ENCODE measurements at regions not wholly inside any gene's neighbourhood (a gene's known extent, or its start where the extent isn't known, plus 50 kb on each side); places are given as distances from the start of the nearest gene placed in this dataset.

DNA sequence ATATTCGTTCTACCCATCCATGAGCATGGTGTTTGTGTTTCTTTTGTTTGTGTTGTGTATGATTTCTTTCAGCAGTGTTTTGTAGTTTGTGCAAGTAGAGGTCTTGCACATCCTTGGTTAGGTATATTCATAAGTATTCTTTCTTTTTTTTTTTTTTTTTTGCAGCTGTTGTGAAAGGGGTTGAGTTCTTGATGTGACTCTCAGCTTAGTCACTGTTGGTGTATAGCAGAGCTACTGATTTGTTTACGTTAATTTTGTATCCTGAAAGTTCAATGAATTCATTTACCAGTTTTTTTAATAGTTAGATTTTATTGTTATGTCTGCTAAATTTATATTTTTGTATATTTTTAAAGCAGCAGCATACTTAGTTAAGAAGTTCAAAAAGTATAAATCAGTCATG, 834.4 kb upstream of the NRXN1 start:
- Mint-ChIP-seq H3K4me1 (no peaks in the 10 kb centered on the region), H3K27ac (no peak overlapping the region), H3K4me3 (no peak overlapping the region), H3K9me3 (peaks cover 0 to 43% (median 16%) of the 10 kb centered on the region in 9 donors), H3K27me3 (no peaks in the 10 kb centered on the region), H3K36me3 (no peaks in the 10 kb centered on the region)
- DNase-seq (no peak), ATAC-seq (no peak)
- POLR2A ChIA-PET = no interaction called here

- ATAC-seq (no peak), DNase-seq (no peak)
- POLR2A ChIA-PET = no interaction called here
- H3K9me3 Mint-ChIP-seq = peaks cover 3 to 28% (median 11%) of the 10 kb centered on the region in 9 donors
- no peaks in the 10 kb centered on the region for H3K27me3 Mint-ChIP-seq
- no peak overlapping the region for H3K4me3 Mint-ChIP-seq
- H3K36me3 Mint-ChIP-seq = no peaks in the 10 kb centered on the region
- H3K27ac Mint-ChIP-seq = no peak overlapping the region
- no peaks in the 10 kb centered on the region for H3K4me1 Mint-ChIP-seq
These were observed 827.3 kb upstream of the NRXN1 start for GRCh38 chr2:51859260-51859659.

GRCh38 chr2:51855683-51856082, 823.8 kb upstream of the NRXN1 start:
- POLR2A ChIA-PET = no interaction called here
- H3K27ac Mint-ChIP-seq = no peak overlapping the region
- H3K4me1 Mint-ChIP-seq = no peaks in the 10 kb centered on the region
- H3K36me3 Mint-ChIP-seq = no peaks in the 10 kb centered on the region
- no peak for ATAC-seq
- H3K9me3 Mint-ChIP-seq = peaks cover 1 to 26% (median 7%) of the 10 kb centered on the region in 9 donors
- no peak overlapping the region for H3K4me3 Mint-ChIP-seq
- DNase-seq = no peak
- H3K27me3 Mint-ChIP-seq = no peaks in the 10 kb centered on the region

- Mint-ChIP-seq H3K36me3 (peaks cover 0 to 10% (median 0%) of the 10 kb centered on the region in 3 donors), H3K27ac (no peak overlapping the region), H3K4me1 (no peaks in the 10 kb centered on the region), H3K9me3 (peaks cover 2 to 43% (median 11%) of the 10 kb centered on the region in 9 donors), H3K27me3 (no peaks in the 10 kb centered on the region), H3K4me3 (no peak overlapping the region)
- POLR2A ChIA-PET = no interaction called here
- no peak for ATAC-seq
- DNase-seq = no peak
These were observed 814.9 kb upstream of the NRXN1 start for GRCh38 chr2:51846796-51847195.

DNA sequence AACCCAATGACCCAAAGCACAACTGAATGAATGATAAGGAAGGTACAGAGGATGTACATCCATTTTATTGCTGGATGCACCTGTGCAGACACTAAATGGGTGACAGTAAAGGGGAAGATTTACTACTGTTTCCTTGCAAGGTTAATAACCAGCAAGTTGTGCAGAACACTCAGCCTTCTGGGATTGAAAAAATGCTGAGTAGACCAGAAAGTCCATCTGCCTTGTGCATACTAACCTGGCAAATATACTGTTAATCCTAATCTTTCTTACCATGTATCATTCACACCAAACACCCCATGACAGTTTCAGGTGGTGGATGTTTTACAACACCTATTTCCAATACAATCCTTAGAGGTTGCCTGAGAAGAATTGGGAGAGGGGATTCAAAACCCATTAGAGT, 814.1 kb upstream of the NRXN1 start:
- Mint-ChIP-seq H3K9me3 (peaks cover 2 to 51% (median 13%) of the 10 kb centered on the region in 9 donors), H3K4me3 (no peak overlapping the region), H3K36me3 (peaks cover 0 to 10% (median 0%) of the 10 kb centered on the region in 3 donors), H3K27me3 (no peaks in the 10 kb centered on the region), H3K4me1 (no peaks in the 10 kb centered on the region), H3K27ac (no peak overlapping the region)
- POLR2A ChIA-PET = no interaction called here
- DNase-seq (no peak), ATAC-seq (no peak)

GRCh38 chr2:51844596-51844995, 812.7 kb upstream of the NRXN1 start:
- DNase-seq (no peak), ATAC-seq (no peak)
- Mint-ChIP-seq H3K4me1 (no peaks in the 10 kb centered on the region), H3K4me3 (no peak overlapping the region), H3K27ac (no peak overlapping the region), H3K27me3 (no peaks in the 10 kb centered on the region), H3K9me3 (peaks cover 6 to 56% (median 11%) of the 10 kb centered on the region in 9 donors), H3K36me3 (peaks cover 0 to 5% (median 0%) of the 10 kb centered on the region in 3 donors)
- POLR2A ChIA-PET = no interaction called here

- DNase-seq = no peak
- H3K36me3 Mint-ChIP-seq = no peaks in the 10 kb centered on the region
- H3K9me3 Mint-ChIP-seq = peaks cover 0 to 22% (median 4%) of the 10 kb centered on the region in 9 donors
- H3K4me1 Mint-ChIP-seq = no peaks in the 10 kb centered on the region
- no peak overlapping the region for H3K4me3 Mint-ChIP-seq
- H3K27me3 Mint-ChIP-seq = no peaks in the 10 kb centered on the region
- POLR2A ChIA-PET = no interaction called here
- H3K27ac Mint-ChIP-seq = no peak overlapping the region
- no peak for ATAC-seq
These were observed 797.5 kb upstream of the NRXN1 start for GRCh38 chr2:51829477-51829876.

- ATAC-seq (no peak), DNase-seq (no peak)
- POLR2A ChIA-PET = no interaction called here
- no peaks in the 10 kb centered on the region for H3K27me3 Mint-ChIP-seq
- H3K9me3 Mint-ChIP-seq = peaks cover 0 to 22% (median 9%) of the 10 kb centered on the region in 9 donors
- no peak overlapping the region for H3K27ac Mint-ChIP-seq
- H3K36me3 Mint-ChIP-seq = no peaks in the 10 kb centered on the region
- no peak overlapping the region for H3K4me3 Mint-ChIP-seq
- H3K4me1 Mint-ChIP-seq = no peaks in the 10 kb centered on the region
These were observed 793.9 kb upstream of the NRXN1 start for GRCh38 chr2:51825823-51826222.

DNA sequence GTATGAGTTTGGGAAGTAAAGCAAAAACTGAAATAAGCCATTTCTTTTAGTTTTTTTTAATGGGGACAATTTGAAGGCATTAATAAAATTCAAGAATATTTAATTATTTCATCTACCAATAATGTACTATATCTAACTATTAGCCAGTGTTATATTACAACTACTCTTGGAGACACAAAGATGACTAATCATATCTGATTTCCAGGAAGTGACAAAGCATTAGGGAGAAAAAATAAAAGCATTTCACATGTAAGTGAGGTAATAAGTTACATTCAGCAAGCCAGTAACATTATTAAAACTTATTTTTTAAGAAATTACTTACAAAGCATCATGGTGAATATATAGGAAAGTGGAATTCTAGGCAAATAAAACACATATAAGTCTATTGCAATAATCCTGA, 781.3 kb upstream of the NRXN1 start:
- POLR2A ChIA-PET = no interaction called here
- H3K4me3 Mint-ChIP-seq = no peak overlapping the region
- no peaks in the 10 kb centered on the region for H3K27me3 Mint-ChIP-seq
- H3K36me3 Mint-ChIP-seq = no peaks in the 10 kb centered on the region
- DNase-seq (no peak), ATAC-seq (no peak)
- no peaks in the 10 kb centered on the region for H3K4me1 Mint-ChIP-seq
- no peak overlapping the region for H3K27ac Mint-ChIP-seq
- peaks cover 0 to 17% (median 0%) of the 10 kb centered on the region in 9 donors for H3K9me3 Mint-ChIP-seq

GRCh38 chr2:51812138-51812866, 780.4 kb upstream of the NRXN1 start:
- POLR2A ChIA-PET = no interaction called here
- Mint-ChIP-seq H3K27me3 (no peaks in the 10 kb centered on the region), H3K27ac (no peak overlapping the region), H3K36me3 (no peaks in the 10 kb centered on the region), H3K4me3 (no peak overlapping the region), H3K9me3 (peaks cover 0 to 27% (median 3%) of the 10 kb centered on the region in 9 donors), H3K4me1 (no peaks in the 10 kb centered on the region)
- ATAC-seq (no peak), DNase-seq (no peak)

- no peak for DNase-seq
- no peak for ATAC-seq
- Mint-ChIP-seq H3K36me3 (peaks cover 0 to 5% (median 0%) of the 10 kb centered on the region in 3 donors), H3K9me3 (peaks cover 0 to 40% (median 10%) of the 10 kb centered on the region in 9 donors), H3K27me3 (no peaks in the 10 kb centered on the region), H3K4me1 (no peaks in the 10 kb centered on the region), H3K4me3 (no peak overlapping the region), H3K27ac (no peak overlapping the region)
- POLR2A ChIA-PET = no interaction called here
These were observed 778.3 kb upstream of the NRXN1 start for GRCh38 chr2:51810197-51810596.

DNA sequence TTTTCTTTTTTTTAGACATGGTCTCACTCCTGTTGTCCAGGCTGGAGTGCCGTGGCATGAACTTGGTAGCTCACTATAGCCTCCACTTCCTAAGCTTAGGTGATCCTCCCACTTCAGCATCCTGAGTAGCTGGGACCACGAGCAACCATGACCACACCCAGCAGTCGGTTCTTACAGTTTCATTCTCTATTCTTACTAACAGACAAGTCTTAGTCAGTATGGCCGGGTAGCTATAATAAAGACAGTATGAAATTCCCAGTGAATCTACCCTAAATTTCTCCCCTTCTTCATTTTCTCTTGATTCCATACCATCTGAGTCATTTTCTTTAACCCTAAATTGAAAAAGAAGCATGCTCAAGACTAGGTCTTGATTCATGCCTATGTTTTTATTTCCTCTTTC, 775.3 kb upstream of the NRXN1 start:
- ATAC-seq (no peak), DNase-seq (no peak)
- POLR2A ChIA-PET = no interaction called here
- Mint-ChIP-seq H3K36me3 (peaks cover 0 to 6% (median 0%) of the 10 kb centered on the region in 3 donors), H3K27me3 (no peaks in the 10 kb centered on the region), H3K4me1 (no peaks in the 10 kb centered on the region), H3K9me3 (peaks cover 0 to 37% (median 15%) of the 10 kb centered on the region in 9 donors), H3K4me3 (no peak overlapping the region), H3K27ac (no peak overlapping the region)

DNA sequence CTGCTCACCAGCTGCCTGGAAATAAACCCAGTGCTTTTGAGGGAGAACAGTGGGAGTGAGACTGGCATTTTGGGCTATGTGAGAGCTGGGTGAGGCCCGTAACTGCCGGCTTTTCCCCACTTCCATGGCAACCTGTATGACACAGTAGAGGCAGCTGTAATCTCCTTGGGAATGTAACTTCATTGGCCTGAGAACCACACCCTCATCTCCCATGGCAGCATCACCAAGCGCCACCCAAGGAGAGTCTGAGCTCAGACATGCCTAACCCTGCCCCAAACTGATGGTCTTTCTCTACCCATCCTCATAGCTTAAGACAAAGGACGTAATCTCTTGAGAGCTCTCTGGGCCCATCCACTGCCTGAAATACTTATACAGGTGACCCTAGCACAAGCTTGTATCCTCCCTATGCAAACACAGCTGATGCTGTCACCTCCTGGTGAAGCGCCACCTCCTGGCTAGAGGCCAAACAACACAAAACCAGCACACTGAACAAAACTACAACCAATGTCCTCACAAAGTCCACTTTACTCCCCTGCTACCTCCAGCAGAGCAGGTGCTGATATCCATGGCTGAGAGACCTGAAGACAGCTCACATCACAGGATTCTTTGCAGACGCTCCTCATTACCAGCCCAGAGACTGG, 763.4 kb upstream of the NRXN1 start:
- Mint-ChIP-seq H3K27ac (no peak overlapping the region), H3K4me3 (no peak overlapping the region), H3K9me3 (peaks cover 13 to 50% (median 24%) of the 10 kb centered on the region in 9 donors), H3K4me1 (no peaks in the 10 kb centered on the region), H3K27me3 (no peaks in the 10 kb centered on the region), H3K36me3 (no peaks in the 10 kb centered on the region)
- ATAC-seq (no peak), DNase-seq (peak in 1 of 10 donors; percentile 40)
- POLR2A ChIA-PET = no interaction called here

DNA sequence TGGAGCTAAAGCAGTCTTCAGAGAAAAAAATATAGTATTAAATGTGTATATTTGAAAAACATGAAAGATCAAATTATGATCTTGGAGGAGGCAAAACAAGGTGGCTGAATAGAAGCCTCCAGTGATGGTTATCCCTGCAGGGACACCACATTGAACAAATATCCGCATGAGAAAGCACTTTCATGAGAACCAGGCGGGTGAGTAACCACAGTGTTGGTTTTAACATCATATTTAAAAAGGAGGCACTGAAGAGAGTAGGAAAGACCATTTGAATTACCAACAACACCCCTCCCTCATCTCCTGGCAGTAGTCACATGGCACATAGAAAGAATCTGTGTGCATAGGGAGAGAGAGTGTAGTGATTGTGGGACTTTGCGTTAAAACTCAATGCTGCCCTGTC, 759.6 kb upstream of the NRXN1 start:
- no peak overlapping the region for H3K27ac Mint-ChIP-seq
- no peak for ATAC-seq
- no peaks in the 10 kb centered on the region for H3K27me3 Mint-ChIP-seq
- DNase-seq = no peak
- peaks cover 2 to 21% (median 13%) of the 10 kb centered on the region in 9 donors for H3K9me3 Mint-ChIP-seq
- POLR2A ChIA-PET = no interaction called here
- H3K4me1 Mint-ChIP-seq = no peaks in the 10 kb centered on the region
- H3K36me3 Mint-ChIP-seq = no peaks in the 10 kb centered on the region
- no peak overlapping the region for H3K4me3 Mint-ChIP-seq

Data from naive thymus-derived CD8-positive, alpha-beta T cell (primary cell).